ENCODE measurements at regions not wholly inside any gene's neighbourhood (a gene's known extent, or its start where the extent isn't known, plus 50 kb on each side); places are given as distances from the start of the nearest gene placed in this dataset.

DNA sequence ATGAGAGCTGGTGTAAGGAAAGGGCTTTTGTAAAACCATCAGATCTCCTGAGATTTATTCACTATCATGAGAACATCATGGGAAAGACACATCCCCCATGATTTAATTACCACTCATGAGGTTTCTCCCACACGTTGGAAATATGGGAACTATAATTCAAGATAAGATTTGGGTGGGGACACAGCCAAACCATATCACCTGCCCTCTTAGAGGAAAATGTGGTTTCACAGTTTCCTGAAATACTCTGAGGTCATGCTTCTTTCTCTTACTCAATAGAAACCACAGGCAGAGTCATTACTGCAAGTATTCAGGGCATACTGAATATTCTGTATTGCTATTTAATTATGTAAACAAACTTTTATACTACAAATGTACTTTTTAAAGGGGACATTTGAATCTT, 1453.3 kb downstream of the PCDH18 start:
- no peak for DNase-seq (ENCODE audit: low read depth, low spot score)
- TF ChIP-seq, protein P1, sequence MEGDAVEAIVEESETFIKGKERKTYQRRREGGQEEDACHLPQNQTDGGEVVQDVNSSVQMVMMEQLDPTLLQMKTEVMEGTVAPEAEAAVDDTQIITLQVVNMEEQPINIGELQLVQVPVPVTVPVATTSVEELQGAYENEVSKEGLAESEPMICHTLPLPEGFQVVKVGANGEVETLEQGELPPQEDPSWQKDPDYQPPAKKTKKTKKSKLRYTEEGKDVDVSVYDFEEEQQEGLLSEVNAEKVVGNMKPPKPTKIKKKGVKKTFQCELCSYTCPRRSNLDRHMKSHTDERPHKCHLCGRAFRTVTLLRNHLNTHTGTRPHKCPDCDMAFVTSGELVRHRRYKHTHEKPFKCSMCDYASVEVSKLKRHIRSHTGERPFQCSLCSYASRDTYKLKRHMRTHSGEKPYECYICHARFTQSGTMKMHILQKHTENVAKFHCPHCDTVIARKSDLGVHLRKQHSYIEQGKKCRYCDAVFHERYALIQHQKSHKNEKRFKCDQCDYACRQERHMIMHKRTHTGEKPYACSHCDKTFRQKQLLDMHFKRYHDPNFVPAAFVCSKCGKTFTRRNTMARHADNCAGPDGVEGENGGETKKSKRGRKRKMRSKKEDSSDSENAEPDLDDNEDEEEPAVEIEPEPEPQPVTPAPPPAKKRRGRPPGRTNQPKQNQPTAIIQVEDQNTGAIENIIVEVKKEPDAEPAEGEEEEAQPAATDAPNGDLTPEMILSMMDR (IDR thresholded peaks at IDR 0.05; ENCODE audit: insufficient read depth, low read length, missing control alignments): no peak
- POLR2A ChIA-PET: no interaction called here
- CTCF ChIA-PET: no interaction called here
- no peak overlapping the region for H3K4me3 ChIP-seq (ENCODE audit: low read depth, low read length)

DNA sequence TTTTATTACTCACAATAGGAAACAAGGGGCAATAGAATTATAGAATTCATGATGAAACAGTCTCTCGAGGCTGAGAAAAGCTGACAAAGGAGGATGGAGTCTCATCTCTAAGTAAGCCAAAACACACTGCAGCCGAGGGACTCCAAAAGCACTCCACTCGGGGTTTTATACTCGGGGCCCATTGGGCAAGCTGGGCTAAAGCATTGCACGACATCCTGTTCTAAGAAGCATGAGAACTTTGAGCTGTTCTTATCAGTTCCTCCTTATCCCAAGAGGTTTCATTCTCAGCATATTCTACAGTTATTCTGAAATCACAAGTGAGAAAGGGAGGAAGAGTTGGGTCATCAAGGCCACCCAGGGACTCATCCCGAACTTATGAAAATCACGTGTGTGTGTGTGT, 1475.5 kb downstream of the PCDH18 start:
- TF ChIP-seq, protein P1 (IDR thresholded peaks at IDR 0.05; ENCODE audit: insufficient read depth, low read length, missing control alignments): no peak

GRCh38 chr4:136055360-136055759, 1476.9 kb downstream of the PCDH18 start:
- CTCF ChIA-PET: no interaction called here
- POLR2A ChIA-PET: no interaction called here
- DNase-seq (ENCODE audit: low read depth, low spot score): no peak
- TF ChIP-seq, protein P1 (IDR thresholded peaks at IDR 0.05; ENCODE audit: insufficient read depth, low read length, missing control alignments): no peak
- no peak overlapping the region for H3K4me3 ChIP-seq (ENCODE audit: low read depth, low read length)

More for the DNA sequence above, 1475.5 kb downstream of the PCDH18 start:
- ChIA-PET POLR2A (no interaction called here), CTCF (no interaction called here)
- DNase-seq (ENCODE audit: low read depth, low spot score): no peak
- H3K4me3 ChIP-seq (ENCODE audit: low read depth, low read length): no peak overlapping the region

DNA sequence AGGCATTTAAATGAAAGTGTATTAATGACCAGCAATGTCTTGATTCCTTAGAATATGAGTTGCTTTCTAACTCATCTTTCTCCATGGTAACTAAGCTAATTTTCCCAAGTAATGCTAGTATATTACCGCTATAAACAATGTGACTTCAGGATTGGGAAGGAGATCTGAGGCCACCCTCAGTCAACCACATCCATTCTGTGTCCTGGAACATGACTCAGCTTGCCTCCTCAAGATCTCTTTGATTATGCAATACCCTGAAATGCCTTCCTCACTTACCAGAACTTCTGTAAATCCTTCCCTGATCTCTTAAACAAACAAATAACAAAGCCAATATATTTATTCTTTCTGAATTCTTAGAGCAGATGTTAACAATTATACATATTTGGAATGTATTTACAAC, 1495.5 kb downstream of the PCDH18 start:
- ChIA-PET CTCF (no interaction called here), POLR2A (no interaction called here)
- TF ChIP-seq, protein P1 (IDR thresholded peaks at IDR 0.05; ENCODE audit: insufficient read depth, low read length, missing control alignments): no peak
- H3K4me3 ChIP-seq (ENCODE audit: low read depth, low read length): no peak overlapping the region
- DNase-seq (ENCODE audit: low read depth, low spot score): no peak

DNA sequence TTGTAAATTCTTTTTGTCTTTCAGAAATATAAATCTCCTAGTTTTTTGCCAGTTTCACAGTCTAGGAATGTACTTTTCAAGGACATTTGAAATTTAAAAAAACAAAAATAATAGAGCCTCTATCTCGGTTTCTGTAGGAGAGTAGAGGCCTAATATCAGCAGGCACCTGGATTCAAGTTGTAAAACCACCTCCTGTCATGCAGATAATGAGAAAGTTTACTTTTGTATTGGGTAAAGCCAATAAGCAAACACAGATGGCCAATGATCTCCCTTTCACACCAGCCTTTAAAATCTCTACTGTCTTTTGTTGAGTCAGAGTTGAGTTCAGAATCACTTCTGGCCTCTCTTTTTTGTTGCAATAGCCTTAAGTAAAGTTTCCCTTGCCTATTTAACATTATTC, 1499.9 kb downstream of the PCDH18 start:
- POLR2A ChIA-PET: no interaction called here
- TF ChIP-seq, protein P1 (IDR thresholded peaks at IDR 0.05; ENCODE audit: insufficient read depth, low read length, missing control alignments): no peak
- DNase-seq (ENCODE audit: low read depth, low spot score): no peak
- H3K4me3 ChIP-seq (ENCODE audit: low read depth, low read length): no peak overlapping the region
- CTCF ChIA-PET: no interaction called here

DNA sequence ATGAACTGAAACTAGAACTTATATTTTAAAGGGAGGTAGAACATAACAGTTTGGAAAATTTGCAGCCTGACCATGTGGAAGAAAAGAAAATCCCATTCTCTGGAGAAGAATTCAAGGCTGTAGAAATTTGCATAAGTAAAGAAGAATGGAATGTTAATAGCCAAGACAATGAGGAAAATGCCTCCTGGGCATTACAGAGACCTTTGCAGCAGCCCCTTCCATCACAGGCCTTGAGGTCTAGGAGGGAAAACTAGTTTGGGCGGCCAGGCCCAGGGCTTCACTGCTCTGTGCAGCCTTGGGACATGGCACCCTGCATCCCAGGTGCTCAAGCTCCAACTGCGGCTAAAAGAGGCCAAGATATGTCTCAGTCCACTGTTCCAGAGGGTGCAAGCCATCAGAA, 1506.8 kb downstream of the PCDH18 start:
- TF ChIP-seq, protein P1 (IDR thresholded peaks at IDR 0.05; ENCODE audit: insufficient read depth, low read length, missing control alignments): no peak
- no peak overlapping the region for H3K4me3 ChIP-seq (ENCODE audit: low read depth, low read length)
- DNase-seq (ENCODE audit: low read depth, low spot score): no peak
- POLR2A ChIA-PET: no interaction called here
- CTCF ChIA-PET: no interaction called here
